ENCODE measurements at regions not wholly inside any gene's neighbourhood (a gene's known extent, or its start where the extent isn't known, plus 50 kb on each side); places are given as distances from the start of the nearest gene placed in this dataset.

- H3K4me3 ChIP-seq (ENCODE audit: low read depth, low read length): no peak overlapping the region
- no peaks in the 10 kb centered on the region for H3K36me3 ChIP-seq (ENCODE audit: control insufficient read depth, insufficient read depth, low read length)
- CTCF ChIA-PET: interaction anchor here (0.8 kb wide), 1 partner anchor 113 kb away, joined by 3 read pairs; no protein-coding TSS in a partner anchor
- no peaks in the 10 kb centered on the region for H3K27me3 ChIP-seq (ENCODE audit: control insufficient read depth, insufficient read depth, low read length)
- no peak for TF ChIP-seq CTCF (IDR thresholded peaks at IDR 0.05; ENCODE audit: insufficient read depth, low read depth, low read length)
- POLR2A ChIA-PET: no interaction called here
- no peak for DNase-seq (ENCODE audit: low read depth)
Measured at GRCh38 chr12:76678992-76679391, 84.9 kb upstream of the ZDHHC17 start.

- ChIA-PET POLR2A (no interaction called here), CTCF (interaction anchor here (0.8 kb wide), 1 partner anchor 112 kb away, joined by 3 read pairs; no protein-coding TSS in a partner anchor)
- no peaks in the 10 kb centered on the region for H3K27me3 ChIP-seq (ENCODE audit: control insufficient read depth, insufficient read depth, low read length)
- H3K36me3 ChIP-seq (ENCODE audit: control insufficient read depth, insufficient read depth, low read length): no peaks in the 10 kb centered on the region
- no peak for DNase-seq (ENCODE audit: low read depth)
- TF ChIP-seq CTCF (IDR thresholded peaks at IDR 0.05; ENCODE audit: insufficient read depth, low read depth, low read length): no peak
- no peak overlapping the region for H3K4me3 ChIP-seq (ENCODE audit: low read depth, low read length)
Measured at GRCh38 chr12:76679778-76680177, 84.1 kb upstream of the ZDHHC17 start.

GRCh38 chr12:76680940-76681339 lies 83.0 kb upstream of the ZDHHC17 start:
- no peak overlapping the region for H3K4me3 ChIP-seq (ENCODE audit: low read depth, low read length)
- POLR2A ChIA-PET: no interaction called here
- CTCF ChIA-PET: interaction anchor here (0.8 to 1.5 kb wide), 5 partner anchors 12 to 244 kb away, joined by 3 read pairs; no protein-coding TSS in a partner anchor

GRCh38 chr12:76685246-76685678 lies 78.7 kb upstream of the ZDHHC17 start:
- no peak overlapping the region for H3K4me3 ChIP-seq (ENCODE audit: low read depth, low read length)
- DNase-seq (ENCODE audit: low read depth): no peak
- no peaks in the 10 kb centered on the region for H3K27me3 ChIP-seq (ENCODE audit: control insufficient read depth, insufficient read depth, low read length)
- no peaks in the 10 kb centered on the region for H3K36me3 ChIP-seq (ENCODE audit: control insufficient read depth, insufficient read depth, low read length)
- CTCF ChIA-PET: no interaction called here
- TF ChIP-seq CTCF (IDR thresholded peaks at IDR 0.05; ENCODE audit: insufficient read depth, low read depth, low read length): no peak
- POLR2A ChIA-PET: interaction anchor here (0.5 kb wide), 1 partner anchor 99 kb away, joined by 4 read pairs; no protein-coding TSS in a partner anchor

More at GRCh38 chr12:76680940-76681339, 83.0 kb upstream of the ZDHHC17 start:
- peak; percentile 83 for DNase-seq (ENCODE audit: low read depth)
- no peak for TF ChIP-seq CTCF (IDR thresholded peaks at IDR 0.05; ENCODE audit: insufficient read depth, low read depth, low read length)
- Histone ChIP-seq H3K36me3 (ENCODE audit: control insufficient read depth, insufficient read depth, low read length) (no peaks in the 10 kb centered on the region), H3K27me3 (ENCODE audit: control insufficient read depth, insufficient read depth, low read length) (no peaks in the 10 kb centered on the region)

- POLR2A ChIA-PET: no interaction called here
- no peaks in the 10 kb centered on the region for H3K27me3 ChIP-seq (ENCODE audit: control insufficient read depth, insufficient read depth, low read length)
- no peak for TF ChIP-seq CTCF (IDR thresholded peaks at IDR 0.05; ENCODE audit: insufficient read depth, low read depth, low read length)
- H3K36me3 ChIP-seq (ENCODE audit: control insufficient read depth, insufficient read depth, low read length): no peaks in the 10 kb centered on the region
- H3K4me3 ChIP-seq (ENCODE audit: low read depth, low read length): no peak overlapping the region
- no peak for DNase-seq (ENCODE audit: low read depth)
- CTCF ChIA-PET: interaction anchor here (1.0 to 1.1 kb wide), 3 partner anchors 10 to 323 kb away, joined by 3 read pairs; no protein-coding TSS in a partner anchor
Measured at GRCh38 chr12:76687981-76688380, 75.9 kb upstream of the ZDHHC17 start.
